ENCODE measurements at regions not wholly inside any gene's neighbourhood (a gene's known extent, or its start where the extent isn't known, plus 50 kb on each side); places are given as distances from the start of the nearest gene placed in this dataset.
"Not testable (repeated sequence)": the region's sequence is repeated elsewhere in the genome, so short reads cannot be mapped to it uniquely, and the experiment has no call there.

DNA sequence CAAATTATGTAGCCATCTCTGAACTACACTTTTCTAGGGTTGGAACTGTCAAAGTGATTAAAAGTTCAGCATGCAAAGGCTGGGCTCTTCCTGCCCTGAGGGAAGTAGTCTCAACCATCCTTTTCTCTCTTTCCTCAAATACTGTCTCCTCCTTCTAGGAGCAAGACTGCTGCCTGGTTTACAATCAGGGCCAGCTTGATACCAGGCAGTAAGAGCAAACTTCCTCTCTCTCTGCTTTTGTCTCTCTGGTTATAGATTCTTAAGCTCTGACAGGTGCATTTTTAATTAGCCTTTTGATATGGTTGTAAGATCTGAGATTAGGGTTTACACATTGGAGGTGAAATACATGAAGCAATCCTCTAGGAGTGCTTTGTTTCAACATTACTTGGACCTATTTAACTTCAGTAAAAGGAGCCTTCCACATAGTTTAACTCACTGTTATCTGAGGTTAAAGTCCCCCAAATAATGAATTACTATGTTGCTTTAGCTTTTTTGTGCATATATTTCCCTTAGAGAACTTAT lies 436.1 kb downstream of the SPATA31D1 start:
- Histone ChIP-seq H3K27ac (ENCODE audit: low read depth) (no peak overlapping the region), H3K4me1 (ENCODE audit: insufficient read depth) (peaks cover 2% of the 10 kb centered on the region), H3K36me3 (ENCODE audit: insufficient read depth) (no peaks in the 10 kb centered on the region), H3K4me3 (ENCODE audit: low read depth, low read length) (no peak overlapping the region)
- no peak for DNase-seq (ENCODE audit: extremely low spot score)

- DNase-seq (ENCODE audit: extremely low spot score): no peak
- Histone ChIP-seq H3K27ac (ENCODE audit: low read depth) (no peak overlapping the region), H3K36me3 (ENCODE audit: insufficient read depth) (no peaks in the 10 kb centered on the region), H3K4me1 (ENCODE audit: insufficient read depth) (no peaks in the 10 kb centered on the region), H3K4me3 (ENCODE audit: low read depth, low read length) (no peak overlapping the region)
- WGBS: 97% methylated on average over 18 of the region's 18 CpGs
These were observed 442.5 kb downstream of the SPATA31D1 start for GRCh38 chr9:82431121-82431520.

GRCh38 chr9:82433290-82433931 lies 444.8 kb downstream of the SPATA31D1 start:
- H3K4me1 ChIP-seq (ENCODE audit: insufficient read depth); H3K4me3 ChIP-seq (ENCODE audit: low read depth, low read length); DNase-seq (ENCODE audit: extremely low spot score); H3K27ac ChIP-seq (ENCODE audit: low read depth); H3K36me3 ChIP-seq (ENCODE audit: insufficient read depth): not testable (repeated sequence)
- 95% methylated on average over 15 of the region's 15 CpGs for WGBS

DNA sequence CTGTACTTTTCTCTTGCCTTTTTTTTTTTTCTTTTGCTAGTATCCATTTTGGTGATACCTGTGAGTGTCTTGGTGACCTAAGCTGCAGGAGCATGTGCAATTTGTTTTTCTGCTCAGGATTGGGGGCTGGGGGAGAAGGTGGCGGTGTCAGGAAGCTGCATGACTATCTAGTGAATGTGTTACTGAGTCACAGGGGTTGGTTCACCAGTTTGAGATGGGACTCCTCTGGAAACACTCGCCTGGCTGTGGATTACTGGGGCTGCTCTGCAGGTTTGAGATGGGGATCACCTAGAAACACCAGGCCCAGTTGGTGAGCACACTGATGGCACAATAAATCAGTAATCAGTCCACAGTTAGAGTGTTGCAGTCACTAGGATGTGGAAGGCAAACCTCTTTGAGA lies 447.9 kb downstream of the SPATA31D1 start:
- WGBS: 92% methylated on average over 2 of the region's 2 CpGs
- Histone ChIP-seq H3K27ac (ENCODE audit: low read depth) (no peak overlapping the region), H3K4me1 (ENCODE audit: insufficient read depth) (no peaks in the 10 kb centered on the region), H3K4me3 (ENCODE audit: low read depth, low read length) (no peak overlapping the region), H3K36me3 (ENCODE audit: insufficient read depth) (no peaks in the 10 kb centered on the region)
- DNase-seq (ENCODE audit: extremely low spot score): no peak

DNA sequence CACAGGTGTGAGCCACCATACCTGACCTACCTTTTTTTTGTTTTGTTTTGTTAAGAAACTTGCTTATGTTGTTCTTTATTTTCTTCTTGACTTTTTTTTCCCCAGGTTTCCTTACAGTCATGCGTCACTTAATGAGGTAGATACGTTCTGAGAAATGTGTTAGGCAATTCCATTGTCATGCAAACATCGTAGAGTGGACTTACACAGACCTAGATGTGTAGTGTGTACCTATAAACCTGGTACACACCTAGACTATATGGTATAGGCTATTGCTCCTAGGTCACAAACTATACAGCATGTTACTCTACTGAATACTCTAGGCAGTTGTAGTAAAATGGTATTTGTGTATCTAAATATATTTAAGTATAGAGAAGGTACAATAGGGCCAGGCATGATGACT lies 448.6 kb downstream of the SPATA31D1 start:
- not testable (repeated sequence) for H3K27ac ChIP-seq (ENCODE audit: low read depth); H3K4me1 ChIP-seq (ENCODE audit: insufficient read depth); H3K36me3 ChIP-seq (ENCODE audit: insufficient read depth); H3K4me3 ChIP-seq (ENCODE audit: low read depth, low read length); DNase-seq (ENCODE audit: extremely low spot score)
- WGBS: 93% methylated on average over 3 of the region's 3 CpGs

- no peaks in the 10 kb centered on the region for H3K4me1 ChIP-seq (ENCODE audit: insufficient read depth)
- DNase-seq (ENCODE audit: extremely low spot score): no peak
- no peak overlapping the region for H3K27ac ChIP-seq (ENCODE audit: low read depth)
- no peak overlapping the region for H3K4me3 ChIP-seq (ENCODE audit: low read depth, low read length)
- H3K36me3 ChIP-seq (ENCODE audit: insufficient read depth): no peaks in the 10 kb centered on the region
These were observed 450.0 kb downstream of the SPATA31D1 start for GRCh38 chr9:82438581-82438980.

DNA sequence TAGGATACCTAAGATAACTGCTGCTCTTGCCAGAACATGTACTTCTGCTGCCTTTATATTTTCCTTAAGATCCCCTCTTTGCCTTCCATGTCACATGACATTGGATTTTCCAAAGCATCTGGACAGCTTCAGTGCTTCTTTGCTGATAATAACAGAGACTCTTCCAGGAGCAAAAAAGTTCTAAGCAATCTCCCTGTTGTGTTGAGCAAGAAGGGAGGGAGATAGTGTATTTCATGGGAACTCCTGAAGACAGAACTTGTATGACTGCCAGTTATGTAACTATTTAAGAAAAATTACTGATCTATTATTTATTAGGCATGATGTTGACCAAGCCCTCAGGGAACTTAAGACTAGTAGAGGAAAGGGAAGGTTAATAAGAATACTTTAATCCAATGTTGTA lies 454.7 kb downstream of the SPATA31D1 start:
- Histone ChIP-seq H3K4me1 (ENCODE audit: insufficient read depth) (no peaks in the 10 kb centered on the region), H3K27ac (ENCODE audit: low read depth) (no peak overlapping the region), H3K36me3 (ENCODE audit: insufficient read depth) (no peaks in the 10 kb centered on the region), H3K4me3 (ENCODE audit: low read depth, low read length) (no peak overlapping the region)
- DNase-seq (ENCODE audit: extremely low spot score): peak; percentile 23

DNA sequence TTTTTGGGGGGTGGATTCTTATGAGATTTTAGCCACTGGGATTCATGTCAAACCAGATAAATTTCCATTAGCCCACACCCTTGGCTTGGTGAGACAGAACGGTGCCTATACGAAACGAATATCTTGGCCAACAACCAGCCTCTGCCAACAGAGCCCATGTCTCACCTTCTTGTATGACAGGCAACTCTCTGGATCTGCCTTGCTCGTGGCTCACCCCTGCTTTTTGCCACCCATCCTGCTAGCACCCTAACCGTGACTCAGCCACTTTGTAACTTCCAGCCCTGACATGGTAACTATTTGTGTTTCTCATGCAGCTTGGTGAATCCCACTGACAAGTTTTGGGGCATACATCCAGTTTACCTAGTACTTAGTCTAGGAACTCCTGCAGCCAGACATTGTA lies 457.0 kb downstream of the SPATA31D1 start:
- Histone ChIP-seq H3K4me1 (ENCODE audit: insufficient read depth) (no peaks in the 10 kb centered on the region), H3K27ac (ENCODE audit: low read depth) (no peak overlapping the region), H3K36me3 (ENCODE audit: insufficient read depth) (no peaks in the 10 kb centered on the region), H3K4me3 (ENCODE audit: low read depth, low read length) (no peak overlapping the region)
- DNase-seq (ENCODE audit: extremely low spot score): no peak
- WGBS: 87% methylated on average over 5 of the region's 5 CpGs

GRCh38 chr9:82447343-82447742 lies 458.8 kb downstream of the SPATA31D1 start:
- no peak overlapping the region for H3K4me3 ChIP-seq (ENCODE audit: low read depth, low read length)
- 93% methylated on average over 5 of the region's 5 CpGs for WGBS

DNA sequence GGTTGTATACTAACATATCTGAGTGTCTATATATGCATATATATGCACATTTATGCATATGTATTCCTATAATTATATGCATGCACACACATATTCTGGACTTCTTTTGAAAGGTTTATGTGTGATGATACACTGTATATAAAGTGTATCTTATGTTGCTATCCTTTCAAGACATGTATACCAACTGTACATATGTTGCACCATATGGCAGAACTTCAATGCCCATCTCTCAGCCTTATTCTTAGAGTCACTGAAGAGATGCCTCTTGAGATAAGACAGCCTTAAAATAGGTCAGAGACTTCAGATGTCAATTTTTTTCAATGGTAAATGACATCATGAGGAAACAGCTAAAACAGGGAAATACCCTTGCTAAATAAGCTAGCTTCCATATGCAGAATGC lies 461.4 kb downstream of the SPATA31D1 start:
- H3K36me3 ChIP-seq (ENCODE audit: insufficient read depth): no peaks in the 10 kb centered on the region
- H3K4me3 ChIP-seq (ENCODE audit: low read depth, low read length): no peak overlapping the region
- H3K27ac ChIP-seq (ENCODE audit: low read depth): no peak overlapping the region
- no peaks in the 10 kb centered on the region for H3K4me1 ChIP-seq (ENCODE audit: insufficient read depth)
- DNase-seq (ENCODE audit: extremely low spot score): no peak

More at GRCh38 chr9:82447343-82447742, 458.8 kb downstream of the SPATA31D1 start:
- DNase-seq (ENCODE audit: extremely low spot score): no peak
- Histone ChIP-seq H3K36me3 (ENCODE audit: insufficient read depth) (no peaks in the 10 kb centered on the region), H3K4me1 (ENCODE audit: insufficient read depth) (no peaks in the 10 kb centered on the region), H3K27ac (ENCODE audit: low read depth) (no peak overlapping the region)

DNA sequence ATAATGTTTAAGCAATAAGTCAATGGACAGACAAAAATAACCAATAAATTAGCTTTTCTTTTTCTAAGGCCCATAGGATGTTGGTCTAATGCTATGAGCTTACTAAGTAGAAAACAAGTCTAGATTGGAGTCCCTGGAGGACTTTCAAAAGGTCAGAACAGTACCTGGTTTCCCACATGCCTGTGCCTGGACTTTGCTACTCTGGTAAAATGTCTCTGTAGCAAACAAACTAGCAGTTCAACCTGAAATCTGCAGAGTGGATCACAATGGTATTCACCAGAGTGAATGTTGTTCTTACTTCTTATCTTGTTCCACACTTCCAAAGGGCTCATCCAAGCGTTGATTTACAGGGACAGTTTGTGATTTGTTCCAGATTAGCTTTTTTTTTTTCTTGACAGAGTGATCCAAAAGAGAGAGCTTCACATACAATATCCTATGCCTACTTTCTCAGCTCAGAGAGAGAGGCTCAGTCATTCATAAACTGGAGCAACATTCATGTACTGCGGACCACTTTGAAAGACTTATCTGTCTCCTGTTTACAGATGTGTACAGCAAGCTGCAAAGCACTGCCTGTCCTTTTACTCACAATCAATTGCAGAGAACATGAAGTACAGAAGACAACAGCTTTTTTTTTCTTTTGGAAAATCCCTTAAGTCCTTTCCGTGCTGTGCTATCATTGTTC lies 466.1 kb downstream of the SPATA31D1 start:
- WGBS: 67% methylated on average over 3 of the region's 3 CpGs

DNA sequence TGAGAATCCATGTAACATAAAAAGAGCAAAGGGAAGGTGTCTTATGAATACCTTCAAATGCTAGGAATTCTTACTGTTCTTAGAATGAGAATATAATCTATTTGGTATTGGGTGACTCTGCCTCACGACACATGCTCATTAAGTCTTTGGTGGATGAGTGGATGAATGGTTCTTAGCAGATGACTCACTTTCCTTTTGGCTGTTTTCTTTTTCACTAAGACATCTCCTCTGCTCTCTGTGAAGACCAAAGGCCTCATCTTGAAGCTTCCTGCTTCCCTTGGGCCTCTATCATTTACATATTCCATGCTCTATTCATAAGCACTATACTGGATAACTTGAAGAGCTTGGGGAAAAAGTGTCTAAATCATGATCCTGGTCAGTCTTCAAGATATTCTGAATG lies 468.1 kb downstream of the SPATA31D1 start:
- Histone ChIP-seq H3K27ac (ENCODE audit: low read depth) (no peak overlapping the region), H3K4me1 (ENCODE audit: insufficient read depth) (no peaks in the 10 kb centered on the region), H3K36me3 (ENCODE audit: insufficient read depth) (no peaks in the 10 kb centered on the region), H3K4me3 (ENCODE audit: low read depth, low read length) (no peak overlapping the region)
- DNase-seq (ENCODE audit: extremely low spot score): no peak
- 100% methylated on average over 1 of the region's 1 CpG for WGBS

More for the DNA sequence above, 466.1 kb downstream of the SPATA31D1 start:
- Histone ChIP-seq H3K36me3 (ENCODE audit: insufficient read depth) (no peaks in the 10 kb centered on the region), H3K27ac (ENCODE audit: low read depth) (no peak overlapping the region), H3K4me1 (ENCODE audit: insufficient read depth) (no peaks in the 10 kb centered on the region), H3K4me3 (ENCODE audit: low read depth, low read length) (no peak overlapping the region)
- no peak for DNase-seq (ENCODE audit: extremely low spot score)

DNA sequence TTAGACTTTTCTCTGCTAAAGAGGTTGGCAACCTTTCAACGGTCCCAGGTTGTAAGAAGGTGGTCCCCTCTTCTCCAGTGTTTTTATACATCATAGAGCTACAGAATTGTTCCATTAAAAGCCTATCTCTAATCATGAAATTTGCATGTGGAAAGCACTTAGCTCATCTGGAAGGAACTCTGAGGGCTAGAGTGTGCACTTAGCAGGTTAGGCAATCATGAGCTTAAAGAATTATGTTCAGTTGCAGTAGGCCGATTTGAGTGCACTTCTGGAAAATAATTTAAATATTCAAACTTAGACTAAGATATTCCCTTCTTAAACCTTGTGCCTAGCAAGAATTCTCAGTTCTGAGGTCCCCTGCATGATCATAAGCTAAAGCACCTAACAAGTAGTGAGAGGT lies 468.7 kb downstream of the SPATA31D1 start:
- DNase-seq (ENCODE audit: extremely low spot score): no peak
- WGBS: 94% methylated on average over 2 of the region's 2 CpGs
- no peak overlapping the region for H3K27ac ChIP-seq (ENCODE audit: low read depth)
- no peak overlapping the region for H3K4me3 ChIP-seq (ENCODE audit: low read depth, low read length)
- H3K36me3 ChIP-seq (ENCODE audit: insufficient read depth): no peaks in the 10 kb centered on the region
- H3K4me1 ChIP-seq (ENCODE audit: insufficient read depth): no peaks in the 10 kb centered on the region

- no peak overlapping the region for H3K27ac ChIP-seq (ENCODE audit: low read depth)
- no peaks in the 10 kb centered on the region for H3K4me1 ChIP-seq (ENCODE audit: insufficient read depth)
- no peak overlapping the region for H3K4me3 ChIP-seq (ENCODE audit: low read depth, low read length)
- no peak for DNase-seq (ENCODE audit: extremely low spot score)
- H3K36me3 ChIP-seq (ENCODE audit: insufficient read depth): no peaks in the 10 kb centered on the region
- WGBS: 78% methylated on average over 5 of the region's 5 CpGs
These were observed 469.3 kb downstream of the SPATA31D1 start for GRCh38 chr9:82457891-82458290.
